Stimulated activated CD4-positive, alpha-beta T cell treated with anti-CD3 and anti-CD28 coated beads, Interleukin-12 subunit alpha, Interleukin-12 subunit beta, amount 100 ng/mL, for 24 hours (primary cell): ENCODE measurements at regions not wholly inside any gene's neighbourhood (a gene's known extent, or its start where the extent isn't known, plus 50 kb on each side); places are given as distances from the start of the nearest gene placed in this dataset.
"Not testable (repeated sequence)": the region's sequence is repeated elsewhere in the genome, so short reads cannot be mapped to it uniquely, and the experiment has no call there.

ENCODE experiments used
- DNase-seq, 2 experiments: peaks; one replicate each; pipeline ENCODE4 v3.0.0-alpha.2; 2020; ENCODE audit warnings: low read depth in 2 of 2

DNA sequence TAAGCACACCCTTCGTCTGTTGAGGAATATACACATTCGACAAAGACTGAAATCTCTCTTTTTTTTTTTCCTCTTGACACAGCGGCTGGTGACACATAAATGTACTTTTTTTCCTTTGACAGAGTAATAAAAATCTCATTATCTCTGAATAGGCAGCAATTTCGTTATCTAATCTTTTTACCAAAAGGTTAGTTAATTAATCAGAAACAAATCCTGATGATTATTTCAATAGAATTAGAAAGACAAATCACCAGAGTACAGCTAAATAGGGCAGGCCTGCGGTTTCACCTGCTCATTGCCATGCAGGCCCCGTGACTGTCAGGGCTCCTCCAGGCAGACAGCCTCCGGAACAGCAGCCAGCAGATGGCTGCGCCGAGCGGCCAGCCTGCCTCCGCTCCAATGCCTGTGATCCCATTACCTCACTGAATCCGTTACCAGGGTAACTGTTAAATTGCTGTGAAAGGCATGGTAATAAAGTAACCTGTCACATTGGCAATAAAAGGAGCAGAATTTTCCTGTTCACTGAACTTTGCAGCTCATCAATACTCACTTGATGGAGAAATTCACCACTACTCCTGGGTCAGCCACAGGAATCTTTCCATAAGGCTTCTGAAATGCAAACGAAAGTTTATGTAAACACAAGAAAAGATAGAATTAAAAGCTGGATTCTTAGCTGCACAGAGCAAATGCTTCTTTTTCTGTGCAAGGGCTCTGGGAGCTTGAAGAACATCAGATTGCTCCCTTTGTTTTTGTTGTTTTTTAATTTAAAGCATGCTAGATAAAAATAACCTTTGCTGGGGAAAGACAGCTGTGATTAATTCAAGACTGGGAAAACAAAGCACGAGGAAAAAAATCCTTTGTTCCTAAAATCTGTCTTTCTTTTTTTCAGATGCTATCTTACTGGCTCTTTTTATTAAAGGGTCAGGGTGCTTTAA is 666.4 kb upstream of the ZNF608 start:
- DNase-seq: no peak

DNA sequence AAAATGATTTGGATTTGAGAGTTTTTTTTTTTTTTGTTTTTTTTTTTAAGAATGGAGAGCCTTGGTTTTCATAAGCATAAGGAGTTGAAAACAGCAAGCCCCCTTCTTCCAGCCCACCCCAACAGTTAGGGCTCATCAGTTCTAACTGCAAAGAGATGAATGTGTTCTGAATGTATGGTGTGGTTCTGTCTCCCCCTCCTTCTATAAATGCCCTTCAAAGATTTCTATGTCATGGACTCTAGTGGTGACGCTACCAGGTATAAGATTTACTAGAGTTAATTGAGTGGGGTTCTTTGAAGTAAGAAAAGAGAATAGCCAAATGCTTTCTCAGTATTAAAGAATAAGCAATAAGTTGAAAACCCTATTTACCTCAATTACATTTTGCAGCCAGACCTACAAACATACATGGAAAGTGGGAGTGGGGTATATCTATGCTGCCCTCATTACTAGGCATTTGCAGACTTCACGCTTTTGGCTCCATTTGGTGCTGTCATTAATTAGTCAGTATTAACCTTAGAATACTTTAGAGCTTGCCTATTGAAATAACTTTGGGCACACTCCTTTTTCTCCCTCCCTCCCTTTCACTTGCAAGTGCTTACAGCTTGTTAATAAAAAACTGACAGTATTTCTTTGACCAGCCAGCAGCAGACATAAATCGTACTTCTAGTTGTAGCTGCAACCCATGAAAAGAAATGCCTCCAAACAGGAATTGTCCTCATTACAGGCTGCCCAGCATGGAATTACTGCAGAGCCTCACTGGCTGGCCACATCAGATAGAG is 667.2 kb upstream of the ZNF608 start:
- no peak for DNase-seq

DNA sequence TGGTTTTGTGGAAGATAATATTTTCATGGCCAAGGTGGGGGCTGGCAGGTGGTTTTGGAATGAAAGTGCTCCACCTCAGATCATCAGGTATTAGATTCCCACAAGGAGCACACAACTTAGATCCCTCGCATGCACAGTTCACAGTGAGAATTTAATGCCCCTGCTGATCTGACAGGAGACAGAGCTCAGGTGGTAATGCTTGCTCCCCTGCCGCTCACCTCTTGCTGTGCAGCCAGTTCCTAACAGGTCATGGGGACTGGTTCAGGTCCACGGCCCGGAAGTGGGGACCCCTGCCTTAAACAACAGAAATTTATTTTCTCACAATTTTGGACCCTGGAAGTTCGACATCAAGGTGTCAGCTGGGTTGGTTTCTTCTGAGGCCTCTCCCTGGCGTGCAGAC is 668.7 kb upstream of the ZNF608 start:
- no peak for DNase-seq

DNA sequence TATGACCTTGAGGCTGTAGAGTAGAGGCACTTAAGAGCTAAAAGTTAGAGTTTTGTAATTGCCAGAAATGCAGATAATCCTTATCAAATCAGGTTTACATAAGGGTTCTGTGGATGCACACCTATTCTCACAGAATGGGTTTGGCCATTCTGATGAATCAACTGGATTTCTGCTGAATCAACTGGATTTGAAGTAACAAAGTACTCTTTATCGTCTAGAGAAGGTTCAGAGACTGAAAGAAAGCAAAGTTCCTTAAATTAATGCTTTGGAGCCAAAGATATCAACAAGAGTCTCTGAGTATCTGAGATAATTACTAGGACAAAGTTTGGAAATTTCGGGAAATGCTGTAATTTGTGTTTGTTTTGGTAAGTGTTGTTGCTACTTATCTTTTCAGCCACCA is 669.6 kb upstream of the ZNF608 start:
- no peak for DNase-seq

DNA sequence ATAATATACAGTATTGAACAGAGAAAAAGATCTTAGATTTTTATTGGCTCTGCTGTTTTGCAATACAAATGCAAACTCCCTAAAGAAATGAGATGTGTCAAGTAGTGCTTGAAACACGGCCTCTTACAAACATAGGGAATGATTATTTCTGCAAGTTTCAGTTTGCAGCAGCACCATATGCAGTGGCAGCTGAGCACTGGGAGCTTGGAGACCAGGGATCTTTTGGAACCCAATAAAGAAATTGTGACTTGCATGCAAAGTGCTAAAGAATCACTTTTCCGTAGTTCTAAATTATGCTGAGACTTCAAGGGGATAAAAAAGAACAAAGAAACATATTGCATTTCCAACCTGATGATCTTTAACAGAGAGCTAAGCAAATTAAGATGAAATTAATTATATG is 674.6 kb upstream of the ZNF608 start:
- DNase-seq: no peak

DNA sequence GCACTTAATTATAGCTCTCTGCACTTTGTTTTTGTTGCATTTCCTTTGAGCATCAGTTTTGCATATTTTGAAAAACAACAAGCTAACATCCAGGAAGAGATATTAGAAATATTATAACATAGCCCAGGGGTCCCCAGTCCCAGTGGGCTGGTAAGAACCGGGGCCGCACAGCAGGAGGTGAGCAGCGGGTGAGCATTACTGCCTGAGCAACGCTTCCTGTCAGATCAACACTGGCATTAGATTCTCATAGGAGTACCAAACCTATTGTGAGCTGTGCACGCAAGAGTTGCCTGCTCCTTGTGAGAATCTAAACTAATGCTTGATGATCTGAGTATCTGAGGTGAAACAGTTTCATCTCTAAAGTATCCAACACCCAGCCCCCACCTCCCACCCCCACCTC is 675.9 kb upstream of the ZNF608 start:
- no peak for DNase-seq

DNA sequence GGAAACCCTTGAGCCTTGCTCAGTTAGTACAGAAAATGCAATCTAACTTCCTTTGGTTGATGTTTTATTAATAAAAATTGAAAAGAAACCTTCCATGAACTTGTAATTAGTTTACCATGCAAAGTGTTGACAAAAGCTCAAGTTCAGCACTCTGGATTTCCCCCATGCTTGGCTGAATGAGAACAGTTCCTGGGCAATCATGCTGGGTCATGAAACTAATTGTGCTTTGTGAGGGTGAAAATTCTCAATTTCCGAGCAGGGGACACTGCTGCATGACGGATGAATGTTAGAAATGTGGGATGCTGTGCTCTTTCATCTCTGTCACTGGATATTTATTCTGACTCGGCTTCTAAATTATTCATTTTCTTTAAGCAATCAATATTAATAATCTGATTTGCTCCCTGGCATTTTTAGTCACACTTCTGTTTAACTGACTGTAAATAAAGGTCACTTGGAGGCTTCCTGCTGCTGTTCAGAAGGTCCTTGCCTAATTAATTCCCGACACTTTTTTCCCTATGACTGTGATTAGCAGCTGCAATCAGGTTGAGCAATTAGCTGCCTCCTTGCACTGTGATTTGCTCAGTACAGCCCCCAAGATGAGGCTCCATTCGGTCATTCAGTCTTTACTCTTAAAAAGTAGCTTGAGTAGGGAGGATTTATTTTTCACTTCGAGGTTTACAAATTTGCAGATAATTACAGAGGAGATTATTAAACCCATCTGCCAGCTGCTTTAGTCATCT is 678.1 kb upstream of the ZNF608 start:
- no peak for DNase-seq

DNA sequence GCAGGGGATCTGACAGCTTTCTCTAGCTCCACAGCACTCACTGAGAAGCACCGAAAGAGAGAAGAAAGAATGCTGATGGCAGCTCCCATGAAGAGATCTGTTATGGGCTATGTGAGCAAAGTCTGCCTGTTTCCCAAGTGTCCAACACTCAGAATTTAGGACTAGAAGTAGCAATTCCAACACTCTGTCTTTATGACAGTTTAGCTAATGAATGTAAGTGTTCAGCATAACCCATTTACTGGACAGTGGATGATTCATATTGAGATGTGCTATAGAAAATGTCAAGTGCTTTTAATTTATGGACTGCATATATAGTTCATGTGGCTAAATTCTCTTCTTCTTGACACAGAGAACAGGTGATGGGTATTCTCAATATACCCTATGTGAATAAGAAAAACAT is 683.1 kb upstream of the ZNF608 start:
- no peak for DNase-seq

DNA sequence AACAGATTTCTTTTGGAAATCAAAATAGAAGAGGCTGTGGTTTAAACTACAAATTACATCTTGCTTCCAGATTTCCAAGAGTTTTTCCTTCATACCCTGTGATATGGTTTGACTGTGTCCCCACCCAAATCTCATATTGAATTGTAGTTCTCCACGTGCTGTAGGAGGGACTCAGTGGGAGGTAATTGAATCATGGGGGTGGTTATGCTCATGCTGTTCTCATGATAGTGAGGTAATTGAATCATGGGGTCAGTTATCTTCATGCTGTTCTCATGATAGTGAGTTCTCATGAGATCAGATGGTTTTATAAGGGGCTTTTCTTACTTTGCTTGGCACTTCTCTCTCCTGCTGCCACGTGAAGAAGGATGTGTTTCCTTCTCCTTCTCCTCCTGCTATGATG is 687.0 kb upstream of the ZNF608 start:
- no peak for DNase-seq

DNA sequence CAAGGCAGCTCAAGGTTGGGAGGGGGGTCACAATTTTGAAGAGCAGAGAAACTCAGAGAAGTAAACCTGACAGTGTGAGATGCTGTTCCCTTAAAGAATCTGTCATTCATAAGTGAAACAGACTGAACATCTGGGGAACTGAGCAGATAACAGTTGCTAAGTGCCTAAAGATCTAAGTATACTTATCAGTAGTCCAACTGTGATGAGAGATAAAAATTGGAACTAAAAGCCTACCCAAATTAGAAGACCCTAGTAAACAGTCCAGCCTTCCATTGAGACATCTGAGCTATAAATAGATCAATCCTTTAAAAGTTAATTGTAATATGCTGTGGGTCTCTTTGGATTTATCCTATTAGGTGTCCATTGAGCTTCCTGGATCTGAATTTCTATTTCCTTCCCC is 692.8 kb upstream of the ZNF608 start:
- DNase-seq: no peak

DNA sequence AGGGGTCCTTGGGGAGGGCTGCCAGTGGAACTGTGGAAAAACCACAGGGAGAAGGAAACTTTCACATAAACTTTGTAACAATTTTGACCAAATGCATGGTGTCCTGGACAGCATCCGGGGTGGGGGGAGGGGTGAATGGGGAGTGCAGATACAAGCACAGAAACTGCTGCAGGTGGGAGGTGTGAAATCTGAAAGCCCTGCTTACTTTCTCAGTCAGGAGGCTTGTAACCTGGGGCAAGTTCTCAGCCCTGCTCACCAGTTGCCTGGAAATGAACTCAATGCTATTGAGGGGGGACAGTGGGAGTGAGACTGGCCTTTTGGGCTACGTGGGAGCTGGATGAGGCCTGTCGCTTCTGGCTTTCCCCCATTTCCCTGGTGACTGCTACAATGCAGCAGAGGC is 694.5 kb upstream of the ZNF608 start:
- no peak for DNase-seq

DNA sequence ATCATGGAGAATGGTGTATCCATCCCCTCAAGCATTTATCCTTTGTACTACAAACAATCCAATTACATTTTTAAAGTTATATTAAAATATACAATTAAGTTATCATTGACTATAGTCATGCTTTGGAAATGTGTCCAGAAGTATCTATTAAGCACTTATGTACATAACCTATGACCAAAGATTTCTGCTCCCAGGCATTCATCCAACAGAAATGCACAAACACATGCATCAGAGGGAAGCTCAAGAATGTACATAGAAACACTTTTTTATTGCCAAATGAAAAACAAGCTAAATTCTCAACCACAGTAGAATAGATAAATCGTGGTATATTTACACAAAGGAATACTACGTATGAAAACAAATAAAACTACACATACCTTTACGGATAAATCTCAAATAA is 700.5 kb upstream of the ZNF608 start:
- no peak for DNase-seq

DNA sequence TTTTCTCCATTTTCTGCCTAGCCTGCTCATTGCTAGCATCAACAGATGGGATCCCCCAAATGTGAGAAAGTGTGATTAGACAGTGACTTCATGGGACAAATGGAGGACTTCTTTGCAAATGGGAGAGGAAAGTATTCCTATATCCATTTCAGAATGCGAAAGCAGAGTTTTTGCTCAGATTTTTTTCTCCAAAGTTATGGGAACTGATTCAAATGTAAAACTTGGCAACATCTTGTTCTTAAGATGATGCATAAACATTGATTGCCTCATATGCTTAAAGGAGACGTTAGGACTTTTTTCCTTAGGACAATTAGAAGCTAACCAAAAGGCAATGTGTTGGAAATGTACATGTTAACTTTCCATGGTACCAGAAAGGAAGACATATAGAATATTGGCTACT is 704.3 kb upstream of the ZNF608 start:
- DNase-seq: no peak

DNA sequence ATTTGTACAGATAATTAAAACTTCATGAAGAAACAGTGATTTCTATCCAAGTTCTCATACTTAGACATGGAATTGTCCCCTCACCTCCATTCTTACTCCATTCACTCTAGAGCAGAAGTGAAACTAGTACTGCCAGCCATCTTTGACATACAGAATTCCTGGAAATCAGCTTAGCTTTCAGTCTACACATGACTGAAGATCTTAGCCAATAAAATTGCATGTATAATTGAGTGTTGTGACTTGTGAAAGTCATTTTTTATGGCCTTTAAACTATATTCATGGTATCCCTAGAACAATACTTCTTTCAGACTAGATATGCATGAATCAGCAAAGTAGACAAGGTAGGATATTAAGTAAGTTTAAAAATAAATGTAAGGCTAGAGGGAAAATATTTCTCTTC is 705.2 kb upstream of the ZNF608 start:
- no peak for DNase-seq

DNA sequence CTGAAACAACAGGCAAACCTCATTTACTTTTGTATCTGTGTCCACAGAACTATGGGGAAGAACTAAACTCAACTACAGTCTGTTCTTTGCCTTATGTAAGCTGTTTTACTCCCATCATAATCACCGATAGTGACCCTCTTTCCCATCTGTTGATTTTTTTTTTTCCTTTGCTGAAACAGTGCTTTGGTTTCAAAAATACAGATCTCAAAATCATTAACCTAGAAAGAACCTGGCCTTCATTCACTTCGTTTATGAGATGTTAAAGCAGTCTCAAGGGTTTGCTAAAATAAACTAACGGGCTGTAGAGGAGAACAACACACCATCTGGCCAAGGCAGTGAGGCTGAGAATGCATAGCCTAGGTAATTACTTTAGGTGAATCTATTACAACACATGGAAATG is 706.6 kb upstream of the ZNF608 start:
- DNase-seq: no peak

DNA sequence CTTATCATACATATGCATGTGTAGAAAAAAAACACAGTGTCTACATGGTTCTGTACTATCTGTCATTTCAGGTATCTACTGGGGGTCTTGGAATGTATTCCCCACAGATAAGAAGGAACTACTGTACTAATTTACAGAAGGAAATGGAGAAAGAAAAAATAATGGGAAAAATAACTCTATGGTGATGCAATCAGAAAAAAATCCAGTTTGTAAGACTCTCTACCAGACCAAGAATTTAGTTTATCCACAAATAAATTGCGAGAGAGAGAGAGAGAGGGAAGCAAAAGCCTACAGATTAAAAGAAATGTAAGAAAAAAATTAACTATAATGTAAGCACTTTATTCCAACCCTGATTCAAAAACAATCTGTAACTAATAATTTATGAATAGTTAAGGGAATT is 708.6 kb upstream of the ZNF608 start:
- no peak for DNase-seq

DNA sequence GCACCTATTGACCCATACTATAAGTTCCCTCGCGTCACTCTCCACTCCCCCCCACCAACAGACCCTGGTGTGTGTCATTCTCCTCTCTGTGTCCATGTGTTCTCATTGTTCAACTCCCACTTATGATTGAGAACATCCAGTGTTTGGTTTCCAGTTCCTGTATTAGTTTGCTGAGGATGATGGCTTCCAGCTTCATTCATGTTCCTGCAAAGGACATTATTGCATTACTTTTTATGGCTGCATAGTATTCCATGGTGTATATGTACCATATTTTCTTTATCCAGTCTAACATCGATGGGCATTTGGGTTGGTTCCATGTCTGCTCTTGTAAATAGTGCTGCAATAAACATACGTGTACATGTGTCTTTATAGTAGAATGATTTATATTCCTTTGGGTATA is 709.6 kb upstream of the ZNF608 start:
- not testable (repeated sequence) for DNase-seq

DNA sequence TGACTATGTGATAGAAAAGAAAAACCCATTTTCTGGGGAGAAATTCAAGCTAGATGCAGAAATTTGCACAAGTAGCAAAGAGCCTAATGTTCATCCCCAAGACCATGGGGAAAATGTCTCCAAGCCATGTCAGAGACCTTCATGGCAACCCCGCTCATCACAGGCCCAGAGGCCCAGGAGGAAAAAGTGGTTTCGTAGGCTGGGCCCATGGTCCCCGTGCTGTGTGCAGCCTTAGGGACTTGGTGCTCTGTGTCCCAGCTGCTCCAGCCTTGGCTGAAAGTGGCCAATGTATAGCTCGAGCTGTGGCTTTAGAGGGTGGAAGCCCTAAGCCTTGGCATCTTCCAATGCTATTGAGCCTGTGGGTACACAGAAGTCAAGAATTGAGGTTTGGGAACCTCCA is 711.2 kb upstream of the ZNF608 start:
- DNase-seq: no peak

DNA sequence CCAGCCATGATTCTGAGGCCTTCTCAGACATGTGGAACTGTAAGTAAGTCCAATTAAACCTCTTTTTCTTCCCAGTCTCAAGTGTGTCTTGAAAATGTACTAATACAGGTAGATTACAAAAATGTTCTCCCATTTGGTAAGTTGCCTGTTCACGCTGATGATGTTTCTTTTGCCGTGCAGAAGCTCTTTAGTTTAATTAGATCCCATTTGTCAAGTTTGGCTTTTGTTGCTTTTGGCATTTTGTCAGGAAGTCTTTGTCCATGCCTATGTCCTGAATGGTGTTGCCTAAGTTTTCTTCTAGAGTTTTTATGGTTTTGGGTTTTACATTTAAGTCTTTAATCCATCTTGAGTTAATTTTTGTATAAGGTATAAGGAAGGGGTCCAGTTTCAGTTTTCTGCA is 712.5 kb upstream of the ZNF608 start:
- not testable (repeated sequence) for DNase-seq

DNA sequence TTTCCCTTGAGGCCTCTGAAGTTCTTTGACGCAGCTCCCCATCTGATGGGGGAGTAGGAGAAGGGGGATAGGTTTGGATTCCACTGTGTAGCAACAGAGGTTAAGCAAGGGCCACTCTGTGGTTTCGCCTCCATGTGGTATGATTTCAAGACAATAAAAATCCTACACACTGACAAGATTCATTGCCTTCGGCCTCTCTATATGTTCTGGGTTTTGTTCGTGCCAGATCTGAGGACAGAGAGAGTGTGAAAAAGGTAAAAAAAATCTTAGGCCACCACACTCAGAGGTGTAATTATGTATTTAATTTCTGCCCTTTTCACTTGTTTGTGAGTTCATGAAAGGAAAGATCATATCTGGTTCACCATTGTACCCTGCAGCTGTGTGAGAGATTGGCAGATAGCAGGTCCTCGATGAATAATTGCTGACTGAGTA is 715.2 kb upstream of the ZNF608 start:
- DNase-seq: no peak

DNA sequence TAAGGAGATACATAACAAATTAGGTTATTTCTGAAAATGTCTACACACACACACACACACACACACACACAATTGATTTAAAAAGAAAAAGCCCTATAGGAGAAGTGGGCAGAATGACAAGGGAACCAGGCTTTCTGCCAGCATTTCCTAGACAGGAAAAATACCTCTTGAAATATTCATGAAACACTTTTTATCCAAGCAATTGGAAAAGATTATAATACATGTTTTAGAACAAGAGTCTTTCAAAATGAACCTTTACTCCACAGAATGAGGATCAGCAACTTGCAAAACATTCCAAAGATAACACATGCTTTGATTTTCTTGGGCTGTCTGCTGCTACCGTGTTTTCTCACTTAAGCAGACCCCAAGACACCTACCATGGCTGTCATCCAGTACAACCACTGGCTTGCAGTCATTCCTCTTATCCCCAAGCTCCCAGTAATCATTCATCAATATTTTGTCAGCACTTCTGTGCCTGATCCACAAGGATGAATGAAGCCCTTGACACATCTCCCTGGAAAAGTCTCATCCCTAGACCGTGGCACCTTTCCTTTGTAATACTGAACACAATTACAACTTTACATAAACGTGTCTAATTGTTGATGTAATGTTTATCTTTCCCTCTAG is 717.1 kb upstream of the ZNF608 start:
- DNase-seq: no peak

DNA sequence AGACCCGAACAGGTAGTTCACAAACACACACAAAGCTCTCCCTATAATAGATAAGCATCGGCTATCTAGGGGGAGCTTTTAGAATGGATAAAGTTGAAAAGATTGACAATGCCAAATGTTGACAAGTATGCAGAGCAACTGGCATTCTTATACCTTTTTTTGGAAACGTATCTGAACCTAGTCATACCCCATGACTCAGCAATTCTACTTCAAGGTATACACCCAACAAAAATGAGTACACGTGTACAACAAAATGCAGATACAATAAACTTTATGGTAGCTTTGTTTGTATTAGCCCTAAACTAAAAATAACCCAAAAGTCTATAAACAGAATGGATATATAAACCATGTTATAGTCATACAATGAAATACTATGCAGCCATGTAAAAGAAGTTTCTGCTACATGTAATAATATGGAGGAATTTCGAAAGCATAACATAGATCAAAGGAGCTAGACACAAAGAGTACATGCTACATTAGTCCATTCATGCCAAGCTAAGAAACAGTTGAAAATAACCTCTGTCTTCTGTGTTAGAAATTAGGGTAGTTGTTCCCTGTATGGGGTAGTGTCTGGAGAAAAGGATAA is 718.5 kb upstream of the ZNF608 start:
- no peak for DNase-seq
